HK-2 (cell line): ENCODE measurements at regions not wholly inside any gene's neighbourhood (a gene's known extent, or its start where the extent isn't known, plus 50 kb on each side); places are given as distances from the start of the nearest gene placed in this dataset.

Experiments used
- DNase-seq: peaks from one replicate; pipeline ENCODE4 v3.0.0-alpha.2; 2018; ENCODE audit not compliant: unreplicated experiment

- DNase-seq, result no peak
Observed at GRCh38 chrX:14476205-14476604, 53.1 kb upstream of the GLRA2 start.

GRCh38 chrX:14449773-14450172 lies 79.6 kb upstream of the GLRA2 start:
- DNase-seq, result no peak

GRCh38 chrX:14448406-14448805 lies 80.9 kb upstream of the GLRA2 start:
- DNase-seq, result no peak

- no peak for DNase-seq
Observed at GRCh38 chrX:14440106-14440505, 89.2 kb upstream of the GLRA2 start.

GRCh38 chrX:14427614-14428013 lies 101.7 kb upstream of the GLRA2 start:
- no peak for DNase-seq

GRCh38 chrX:14420841-14421240 lies 108.5 kb upstream of the GLRA2 start:
- no peak for DNase-seq

- no peak for DNase-seq
Observed at GRCh38 chrX:14412686-14413085, 116.7 kb upstream of the GLRA2 start.

- no peak for DNase-seq
Observed at GRCh38 chrX:14411326-14411725, 118.0 kb upstream of the GLRA2 start.

- no peak for DNase-seq
Observed at GRCh38 chrX:14409341-14409740, 120.0 kb upstream of the GLRA2 start.

- no peak for DNase-seq
Observed at GRCh38 chrX:14406225-14406624, 123.1 kb upstream of the GLRA2 start.

GRCh38 chrX:14398725-14399124 lies 130.6 kb upstream of the GLRA2 start:
- peak; percentile 3 for DNase-seq

- no peak for DNase-seq
Observed at GRCh38 chrX:14389682-14390081, 139.7 kb upstream of the GLRA2 start.

GRCh38 chrX:14386981-14387380 lies 142.4 kb upstream of the GLRA2 start:
- no peak for DNase-seq

GRCh38 chrX:14380044-14380443 lies 149.3 kb upstream of the GLRA2 start:
- DNase-seq, result no peak

GRCh38 chrX:14377427-14377826 lies 151.9 kb upstream of the GLRA2 start:
- no peak for DNase-seq

GRCh38 chrX:14363728-14364127 lies 165.6 kb upstream of the GLRA2 start:
- DNase-seq, result no peak

GRCh38 chrX:14362721-14363120 lies 166.6 kb upstream of the GLRA2 start:
- no peak for DNase-seq

GRCh38 chrX:14361435-14361834 lies 167.9 kb upstream of the GLRA2 start:
- DNase-seq, result no peak

GRCh38 chrX:14359727-14360126 lies 169.6 kb upstream of the GLRA2 start:
- no peak for DNase-seq

GRCh38 chrX:14359316-14359715 lies 170.0 kb upstream of the GLRA2 start:
- no peak for DNase-seq

- DNase-seq, result no peak
Observed at GRCh38 chrX:14357314-14357713, 172.0 kb upstream of the GLRA2 start.

- DNase-seq, result no peak
Observed at GRCh38 chrX:14356401-14356800, 172.9 kb upstream of the GLRA2 start.

- DNase-seq, result no peak
Observed at GRCh38 chrX:14355556-14355955, 173.8 kb upstream of the GLRA2 start.

- DNase-seq, result no peak
Observed at GRCh38 chrX:14354521-14354920, 174.8 kb upstream of the GLRA2 start.

GRCh38 chrX:14352511-14352910 lies 176.8 kb upstream of the GLRA2 start:
- no peak for DNase-seq
